ENCODE measurements at regions not wholly inside any gene's neighbourhood (a gene's known extent, or its start where the extent isn't known, plus 50 kb on each side); places are given as distances from the start of the nearest gene placed in this dataset.

GRCh38 chr12:115240251-115240650, 556.3 kb upstream of the TBX3 start:
- no peak overlapping the region for H3K4me3 Mint-ChIP-seq (ENCODE audit: low read depth)
- H3K9me3 Mint-ChIP-seq = no peaks in the 10 kb centered on the region
- DNase-seq (ENCODE audit: low spot score) = no peak
- intact Hi-C loops (cut with micrococcal nuclease) = no loop called here
- no peaks in the 10 kb centered on the region for H3K36me3 Mint-ChIP-seq (ENCODE audit: low read depth)
- no peaks in the 10 kb centered on the region for H3K27me3 Mint-ChIP-seq (ENCODE audit: low read depth)
- H3K27ac Mint-ChIP-seq = no peak overlapping the region
- H3K4me1 Mint-ChIP-seq (ENCODE audit: low read depth) = no peaks in the 10 kb centered on the region

- Mint-ChIP-seq H3K27me3 (ENCODE audit: low read depth) (no peaks in the 10 kb centered on the region), H3K9me3 (no peaks in the 10 kb centered on the region), H3K27ac (no peak overlapping the region), H3K36me3 (ENCODE audit: low read depth) (no peaks in the 10 kb centered on the region), H3K4me1 (ENCODE audit: low read depth) (no peaks in the 10 kb centered on the region), H3K4me3 (ENCODE audit: low read depth) (no peak overlapping the region)
- intact Hi-C loops (cut with micrococcal nuclease) = no loop called here
- no peak for DNase-seq (ENCODE audit: low spot score)
Observed at GRCh38 chr12:115235880-115236279, 551.9 kb upstream of the TBX3 start.

- no peaks in the 10 kb centered on the region for H3K36me3 Mint-ChIP-seq (ENCODE audit: low read depth)
- no peak for DNase-seq (ENCODE audit: low spot score)
- no peak overlapping the region for H3K27ac Mint-ChIP-seq
- no peak overlapping the region for H3K4me3 Mint-ChIP-seq (ENCODE audit: low read depth)
- intact Hi-C loops (cut with micrococcal nuclease) = no loop called here
- H3K9me3 Mint-ChIP-seq = no peaks in the 10 kb centered on the region
- no peaks in the 10 kb centered on the region for H3K4me1 Mint-ChIP-seq (ENCODE audit: low read depth)
- H3K27me3 Mint-ChIP-seq (ENCODE audit: low read depth) = no peaks in the 10 kb centered on the region
Observed at GRCh38 chr12:115233891-115234543, 550.0 kb upstream of the TBX3 start.

GRCh38 chr12:115232455-115233156, 548.6 kb upstream of the TBX3 start:
- Mint-ChIP-seq H3K27ac (no peak overlapping the region), H3K27me3 (ENCODE audit: low read depth) (no peaks in the 10 kb centered on the region), H3K9me3 (no peaks in the 10 kb centered on the region), H3K4me3 (ENCODE audit: low read depth) (no peak overlapping the region), H3K4me1 (ENCODE audit: low read depth) (no peaks in the 10 kb centered on the region), H3K36me3 (ENCODE audit: low read depth) (no peaks in the 10 kb centered on the region)
- intact Hi-C loops (cut with micrococcal nuclease) = no loop called here
- DNase-seq (ENCODE audit: low spot score) = no peak

- intact Hi-C loops (cut with micrococcal nuclease) = no loop called here
- DNase-seq (ENCODE audit: low spot score) = no peak
- H3K27me3 Mint-ChIP-seq (ENCODE audit: low read depth) = no peaks in the 10 kb centered on the region
- H3K27ac Mint-ChIP-seq = no peak overlapping the region
- no peaks in the 10 kb centered on the region for H3K9me3 Mint-ChIP-seq
- no peaks in the 10 kb centered on the region for H3K4me1 Mint-ChIP-seq (ENCODE audit: low read depth)
- no peaks in the 10 kb centered on the region for H3K36me3 Mint-ChIP-seq (ENCODE audit: low read depth)
- no peak overlapping the region for H3K4me3 Mint-ChIP-seq (ENCODE audit: low read depth)
Observed at GRCh38 chr12:115230606-115231005, 546.6 kb upstream of the TBX3 start.

GRCh38 chr12:115229517-115229916, 545.5 kb upstream of the TBX3 start:
- Mint-ChIP-seq H3K36me3 (ENCODE audit: low read depth) (no peaks in the 10 kb centered on the region), H3K4me3 (ENCODE audit: low read depth) (no peak overlapping the region), H3K9me3 (peaks cover 4% of the 10 kb centered on the region), H3K4me1 (ENCODE audit: low read depth) (no peaks in the 10 kb centered on the region), H3K27me3 (ENCODE audit: low read depth) (no peaks in the 10 kb centered on the region), H3K27ac (no peak overlapping the region)
- intact Hi-C loops (cut with micrococcal nuclease) = no loop called here
- no peak for DNase-seq (ENCODE audit: low spot score)

GRCh38 chr12:115228434-115228833, 544.5 kb upstream of the TBX3 start:
- no peak for DNase-seq (ENCODE audit: low spot score)
- no peaks in the 10 kb centered on the region for H3K36me3 Mint-ChIP-seq (ENCODE audit: low read depth)
- no peaks in the 10 kb centered on the region for H3K27me3 Mint-ChIP-seq (ENCODE audit: low read depth)
- H3K4me3 Mint-ChIP-seq (ENCODE audit: low read depth) = no peak overlapping the region
- H3K27ac Mint-ChIP-seq = no peak overlapping the region
- intact Hi-C loops (cut with micrococcal nuclease) = no loop called here
- H3K4me1 Mint-ChIP-seq (ENCODE audit: low read depth) = no peaks in the 10 kb centered on the region
- peaks cover 4% of the 10 kb centered on the region for H3K9me3 Mint-ChIP-seq

GRCh38 chr12:115227137-115227615, 543.2 kb upstream of the TBX3 start:
- Mint-ChIP-seq H3K27me3 (ENCODE audit: low read depth) (no peaks in the 10 kb centered on the region), H3K27ac (no peak overlapping the region), H3K9me3 (peaks cover 4% of the 10 kb centered on the region), H3K36me3 (ENCODE audit: low read depth) (no peaks in the 10 kb centered on the region), H3K4me1 (ENCODE audit: low read depth) (no peaks in the 10 kb centered on the region), H3K4me3 (ENCODE audit: low read depth) (no peak overlapping the region)
- intact Hi-C loops (cut with micrococcal nuclease) = no loop called here
- DNase-seq (ENCODE audit: low spot score) = no peak

GRCh38 chr12:115225845-115226244, 541.9 kb upstream of the TBX3 start:
- no peak for DNase-seq (ENCODE audit: low spot score)
- no peaks in the 10 kb centered on the region for H3K4me1 Mint-ChIP-seq (ENCODE audit: low read depth)
- H3K36me3 Mint-ChIP-seq (ENCODE audit: low read depth) = no peaks in the 10 kb centered on the region
- H3K27ac Mint-ChIP-seq = no peak overlapping the region
- intact Hi-C loops (cut with micrococcal nuclease) = no loop called here
- peaks cover 4% of the 10 kb centered on the region for H3K9me3 Mint-ChIP-seq
- H3K4me3 Mint-ChIP-seq (ENCODE audit: low read depth) = no peak overlapping the region
- H3K27me3 Mint-ChIP-seq (ENCODE audit: low read depth) = no peaks in the 10 kb centered on the region

GRCh38 chr12:115223991-115224390, 540.0 kb upstream of the TBX3 start:
- DNase-seq (ENCODE audit: low spot score) = no peak
- H3K27me3 Mint-ChIP-seq (ENCODE audit: low read depth) = no peaks in the 10 kb centered on the region
- intact Hi-C loops (cut with micrococcal nuclease) = no loop called here
- no peak overlapping the region for H3K27ac Mint-ChIP-seq
- no peak overlapping the region for H3K4me3 Mint-ChIP-seq (ENCODE audit: low read depth)
- H3K9me3 Mint-ChIP-seq = peaks cover 4% of the 10 kb centered on the region
- no peaks in the 10 kb centered on the region for H3K4me1 Mint-ChIP-seq (ENCODE audit: low read depth)
- H3K36me3 Mint-ChIP-seq (ENCODE audit: low read depth) = no peaks in the 10 kb centered on the region

GRCh38 chr12:115223322-115223721, 539.3 kb upstream of the TBX3 start:
- intact Hi-C loops (cut with micrococcal nuclease) = no loop called here
- no peak for DNase-seq (ENCODE audit: low spot score)
- no peak overlapping the region for H3K27ac Mint-ChIP-seq
- H3K36me3 Mint-ChIP-seq (ENCODE audit: low read depth) = no peaks in the 10 kb centered on the region
- H3K4me1 Mint-ChIP-seq (ENCODE audit: low read depth) = no peaks in the 10 kb centered on the region
- no peak overlapping the region for H3K4me3 Mint-ChIP-seq (ENCODE audit: low read depth)
- H3K27me3 Mint-ChIP-seq (ENCODE audit: low read depth) = no peaks in the 10 kb centered on the region
- peaks cover 4% of the 10 kb centered on the region for H3K9me3 Mint-ChIP-seq

GRCh38 chr12:115222220-115222619, 538.2 kb upstream of the TBX3 start:
- Mint-ChIP-seq H3K36me3 (ENCODE audit: low read depth) (no peaks in the 10 kb centered on the region), H3K27ac (no peak overlapping the region), H3K27me3 (ENCODE audit: low read depth) (no peaks in the 10 kb centered on the region), H3K4me3 (ENCODE audit: low read depth) (no peak overlapping the region), H3K4me1 (ENCODE audit: low read depth) (no peaks in the 10 kb centered on the region), H3K9me3 (peaks cover 4% of the 10 kb centered on the region)
- intact Hi-C loops (cut with micrococcal nuclease) = no loop called here
- DNase-seq (ENCODE audit: low spot score) = no peak

- intact Hi-C loops (cut with micrococcal nuclease) = no loop called here
- Mint-ChIP-seq H3K27me3 (ENCODE audit: low read depth) (no peaks in the 10 kb centered on the region), H3K27ac (no peak overlapping the region), H3K36me3 (ENCODE audit: low read depth) (no peaks in the 10 kb centered on the region), H3K4me3 (ENCODE audit: low read depth) (no peak overlapping the region), H3K9me3 (peaks cover 12% of the 10 kb centered on the region), H3K4me1 (ENCODE audit: low read depth) (no peaks in the 10 kb centered on the region)
- no peak for DNase-seq (ENCODE audit: low spot score)
Observed at GRCh38 chr12:115216301-115216700, 532.3 kb upstream of the TBX3 start.

Measured in activated T-helper 2 cell treated with anti-CD3 and anti-CD28 coated beads, Interferon-gamma antibody, Interleukin-2, Interleukin-4, amounts not matched to agents 10 μg/mL and 5 μg/mL and 100 μg/mL, durations not matched to agents 14 hours and 24 hours and 36 hours (primary cell).